SK-N-SH treated with all-trans-retinoic acid at 6 μM for 48 hours (cell line): ENCODE measurements at regions not wholly inside any gene's neighbourhood (a gene's known extent, or its start where the extent isn't known, plus 50 kb on each side); places are given as distances from the start of the nearest gene placed in this dataset.
"Not testable (repeated sequence)": the region's sequence is repeated elsewhere in the genome, so short reads cannot be mapped to it uniquely, and the experiment has no call there.

ENCODE experiments used
- ATAC-seq: fragments of 200-7000 bp; cut with Tn5 transposase; 3 replicates; pipeline ENCODE4 v1.9.1; 2020; ENCODE audit warnings: mild to moderate bottlenecking, moderate library complexity
- ARNTL ChIP-seq: fragments of 450-650 bp; formaldehyde crosslinking; IDR thresholded peaks from 2 replicates; pipeline ENCODE4 v1.5.0; 2020; ENCODE audit warnings: low read depth, mild to moderate bottlenecking, moderate library complexity, borderline replicate concordance
- BACH2 ChIP-seq: fragments of 250-450 bp; sonication (Bioruptor Pico); IDR thresholded peaks from 2 replicates; pipeline ENCODE4 v1.9.0; 2021; ENCODE audit warnings: mild to moderate bottlenecking, borderline replicate concordance
- CSDC2 ChIP-seq: fragments of 250-450 bp; sonication (Bioruptor Pico); IDR thresholded peaks from 2 replicates; pipeline ENCODE4 v1.5.0; 2020; ENCODE audit warnings: mild to moderate bottlenecking, moderate library complexity
- ESRRG ChIP-seq: fragments of 250-450 bp; sonication (Bioruptor Pico); IDR thresholded peaks from 2 replicates; pipeline ENCODE4 v1.6.1; 2021; ENCODE audit warnings: mild to moderate bottlenecking
- GLIS3 ChIP-seq: fragments of 250-450 bp; sonication (Bioruptor Pico); IDR thresholded peaks from 2 replicates; pipeline ENCODE4 v1.5.0; 2020; ENCODE audit warnings: mild to moderate bottlenecking, moderate library complexity
- ISL1 ChIP-seq: fragments of 250-450 bp; sonication (Bioruptor Pico); IDR thresholded peaks from 2 replicates; pipeline ENCODE4 v2.1.2; 2022; ENCODE audit warnings: mild to moderate bottlenecking, moderate library complexity
- OSR1 ChIP-seq: fragments of 250-450 bp; sonication (Bioruptor Pico); IDR thresholded peaks from 2 replicates; pipeline ENCODE4 v1.8.0; 2022; ENCODE audit warnings: moderate library complexity, mild to moderate bottlenecking, inconsistent platforms
- PPARA ChIP-seq: fragments of 250-450 bp; sonication (Bioruptor Pico); IDR thresholded peaks from 2 replicates; pipeline ENCODE4 v1.5.0; 2020; ENCODE audit warnings: mild to moderate bottlenecking, borderline replicate concordance
- RARB ChIP-seq: fragments of 250-450 bp; sonication (Bioruptor Pico); IDR thresholded peaks from 2 replicates; pipeline ENCODE4 v1.8.0; 2021; ENCODE audit warnings: mild to moderate bottlenecking, moderate library complexity
- SNAI2 ChIP-seq: fragments of 250-450 bp; sonication (Bioruptor Pico); IDR thresholded peaks from 2 replicates; pipeline ENCODE4 v1.5.0; 2020; ENCODE audit warnings: mild to moderate bottlenecking, moderate library complexity
- TCF4 ChIP-seq: fragments of 250-450 bp; sonication (Bioruptor Pico); IDR thresholded peaks from 2 replicates; pipeline ENCODE4 v1.8.0; 2021; ENCODE audit warnings: mild to moderate bottlenecking, moderate library complexity, borderline replicate concordance
- TOX ChIP-seq: fragments of 250-450 bp; sonication (Bioruptor Pico); IDR thresholded peaks from 2 replicates; pipeline ENCODE4 v1.8.0; 2021; ENCODE audit warnings: mild to moderate bottlenecking, moderate library complexity, borderline replicate concordance
- ZC3H10 ChIP-seq: fragments of 250-450 bp; sonication (Bioruptor Pico); IDR thresholded peaks from 2 replicates; pipeline ENCODE4 v1.5.1; 2021; ENCODE audit warnings: mild to moderate bottlenecking, moderate library complexity
- ZFP3 ChIP-seq: fragments of 250-450 bp; sonication (Bioruptor Pico); IDR thresholded peaks from 2 replicates; pipeline ENCODE4 v1.5.0; 2020; ENCODE audit warnings: mild to moderate bottlenecking, moderate library complexity
- ZFP30 ChIP-seq: fragments of 450-650 bp; formaldehyde crosslinking; IDR thresholded peaks from 2 replicates; pipeline ENCODE4 v1.5.0; 2022; ENCODE audit warnings: mild to moderate bottlenecking, moderate library complexity
- ZNF565 ChIP-seq: fragments of 450-650 bp; formaldehyde crosslinking; conservative IDR thresholded peaks from 2 replicates; pipeline ENCODE4 v1.5.0; 2020; ENCODE audit warnings: low read depth, mild to moderate bottlenecking, moderate library complexity
- ZNF70 ChIP-seq: fragments of 450-650 bp; formaldehyde crosslinking; IDR thresholded peaks from 2 replicates; pipeline ENCODE4 v1.5.0; 2020; ENCODE audit warnings: mild to moderate bottlenecking, moderate library complexity
- ZNF8 ChIP-seq: fragments of 450-650 bp; formaldehyde crosslinking; IDR thresholded peaks from 2 replicates; pipeline ENCODE4 v1.5.0; 2020; ENCODE audit warnings: mild to moderate bottlenecking, moderate library complexity
- TF ChIP-seq, protein P1 (sequence below): fragments of 250-450 bp; sonication (Bioruptor Pico); IDR thresholded peaks from 2 replicates; pipeline ENCODE4 v1.8.0; 2020; ENCODE audit warnings: mild to moderate bottlenecking, moderate library complexity, borderline replicate concordance
- TF ChIP-seq, protein P2 (sequence below): fragments of 250-450 bp; sonication (Bioruptor Pico); IDR thresholded peaks from 2 replicates; pipeline ENCODE4 v1.5.1; 2020; ENCODE audit warnings: low read depth, mild to moderate bottlenecking, moderate library complexity
- TF ChIP-seq, protein P3 (sequence below): fragments of 250-450 bp; sonication (Bioruptor Pico); IDR thresholded peaks from 2 replicates; pipeline ENCODE4 v1.5.0; 2020; ENCODE audit warnings: mild to moderate bottlenecking, moderate library complexity
- TF ChIP-seq, protein P4 (sequence below): fragments of 250-450 bp; sonication (Bioruptor Pico); IDR thresholded peaks from 2 replicates; pipeline ENCODE4 v1.8.0; 2021; ENCODE audit warnings: low read depth, mild to moderate bottlenecking, moderate library complexity, borderline replicate concordance

DNA sequence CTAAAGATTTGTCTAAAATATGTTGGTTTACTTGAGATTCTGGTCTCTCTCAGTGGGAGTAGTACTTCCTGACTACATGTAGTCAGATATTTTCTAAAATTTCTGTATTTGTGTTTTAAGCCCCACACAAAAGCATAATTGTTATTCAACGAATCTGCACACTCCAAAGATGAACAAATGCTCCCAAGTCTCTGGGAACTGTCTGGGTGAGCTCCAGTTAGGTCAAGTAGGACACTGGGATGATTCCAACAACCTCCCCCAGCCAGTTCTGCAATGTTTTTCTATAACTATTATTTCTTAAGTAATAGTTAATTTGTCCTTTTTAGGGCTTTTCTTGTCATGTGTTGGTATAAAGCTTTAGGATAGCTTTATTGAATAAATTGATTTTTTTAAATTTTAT lies 174.6 kb downstream of the FAM174A start (continued):
- TF ChIP-seq, protein P1, sequence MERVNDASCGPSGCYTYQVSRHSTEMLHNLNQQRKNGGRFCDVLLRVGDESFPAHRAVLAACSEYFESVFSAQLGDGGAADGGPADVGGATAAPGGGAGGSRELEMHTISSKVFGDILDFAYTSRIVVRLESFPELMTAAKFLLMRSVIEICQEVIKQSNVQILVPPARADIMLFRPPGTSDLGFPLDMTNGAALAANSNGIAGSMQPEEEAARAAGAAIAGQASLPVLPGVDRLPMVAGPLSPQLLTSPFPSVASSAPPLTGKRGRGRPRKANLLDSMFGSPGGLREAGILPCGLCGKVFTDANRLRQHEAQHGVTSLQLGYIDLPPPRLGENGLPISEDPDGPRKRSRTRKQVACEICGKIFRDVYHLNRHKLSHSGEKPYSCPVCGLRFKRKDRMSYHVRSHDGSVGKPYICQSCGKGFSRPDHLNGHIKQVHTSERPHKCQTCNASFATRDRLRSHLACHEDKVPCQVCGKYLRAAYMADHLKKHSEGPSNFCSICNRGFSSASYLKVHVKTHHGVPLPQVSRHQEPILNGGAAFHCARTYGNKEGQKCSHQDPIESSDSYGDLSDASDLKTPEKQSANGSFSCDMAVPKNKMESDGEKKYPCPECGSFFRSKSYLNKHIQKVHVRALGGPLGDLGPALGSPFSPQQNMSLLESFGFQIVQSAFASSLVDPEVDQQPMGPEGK (CRISPR knock-in tag) = no peak
- no peak for TF ChIP-seq ZFP30 (CRISPR knock-in tag)
- no peak for TF ChIP-seq GLIS3 (CRISPR knock-in tag)
- TF ChIP-seq OSR1 (CRISPR knock-in tag) = no peak
- TF ChIP-seq CSDC2 (CRISPR knock-in tag) = no peak
- no peak for TF ChIP-seq ZNF8

DNA sequence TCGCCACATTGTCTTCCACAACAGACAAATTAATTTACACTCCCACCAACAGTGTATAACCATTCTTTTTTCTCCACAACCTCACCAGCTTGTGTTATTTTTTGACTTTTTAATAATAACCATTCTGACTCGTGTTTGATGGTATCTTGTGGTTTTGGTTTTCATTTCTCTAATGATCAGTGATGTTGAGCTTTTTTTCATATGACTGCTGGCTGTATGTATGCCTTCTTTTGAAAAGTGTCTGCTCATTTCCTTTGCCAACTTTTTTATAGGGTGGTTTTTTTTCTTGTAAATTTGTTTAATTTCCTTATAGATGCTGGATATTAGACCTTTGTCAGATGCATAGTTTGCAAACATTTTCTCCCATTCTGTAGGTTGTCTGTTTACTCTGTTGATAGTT lies 179.6 kb downstream of the FAM174A start:
- not testable (repeated sequence) for ATAC-seq

DNA sequence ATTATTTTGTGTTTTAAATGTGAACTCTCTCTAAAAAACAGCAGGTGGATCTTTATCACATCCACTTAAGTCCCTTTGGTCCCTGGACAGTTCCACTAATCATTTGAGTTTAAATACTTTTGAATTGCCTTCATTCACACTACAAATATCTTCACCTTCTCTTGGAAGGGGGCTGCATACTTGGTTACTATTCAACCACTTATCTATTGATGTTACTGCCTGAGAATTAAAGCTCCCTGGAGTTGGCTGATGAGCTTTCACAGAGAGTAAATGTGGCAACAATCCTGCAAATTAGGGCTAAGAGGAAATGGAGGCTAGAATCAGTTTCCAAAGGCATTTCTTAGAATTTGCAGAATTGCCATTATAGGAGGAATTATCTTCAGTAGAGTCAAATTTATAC lies 180.4 kb downstream of the ST8SIA4 start:
- TF ChIP-seq OSR1 (CRISPR knock-in tag) = no peak
- no peak for TF ChIP-seq ARNTL (CRISPR knock-in tag)
- no peak for TF ChIP-seq ZFP3
- TF ChIP-seq SNAI2 (CRISPR knock-in tag) = no peak
- TF ChIP-seq, protein P2, sequence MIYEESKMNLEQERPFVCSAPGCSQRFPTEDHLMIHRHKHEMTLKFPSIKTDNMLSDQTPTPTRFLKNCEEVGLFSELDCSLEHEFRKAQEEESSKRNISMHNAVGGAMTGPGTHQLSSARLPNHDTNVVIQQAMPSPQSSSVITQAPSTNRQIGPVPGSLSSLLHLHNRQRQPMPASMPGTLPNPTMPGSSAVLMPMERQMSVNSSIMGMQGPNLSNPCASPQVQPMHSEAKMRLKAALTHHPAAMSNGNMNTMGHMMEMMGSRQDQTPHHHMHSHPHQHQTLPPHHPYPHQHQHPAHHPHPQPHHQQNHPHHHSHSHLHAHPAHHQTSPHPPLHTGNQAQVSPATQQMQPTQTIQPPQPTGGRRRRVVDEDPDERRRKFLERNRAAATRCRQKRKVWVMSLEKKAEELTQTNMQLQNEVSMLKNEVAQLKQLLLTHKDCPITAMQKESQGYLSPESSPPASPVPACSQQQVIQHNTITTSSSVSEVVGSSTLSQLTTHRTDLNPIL (CRISPR knock-in tag) = no peak
- TF ChIP-seq ISL1 (CRISPR knock-in tag) = no peak
- no peak for TF ChIP-seq PPARA (CRISPR knock-in tag)
- no peak for TF ChIP-seq ZNF70 (CRISPR knock-in tag)
- TF ChIP-seq TOX (CRISPR knock-in tag) = no peak
- no peak for TF ChIP-seq GLIS3 (CRISPR knock-in tag)
- TF ChIP-seq ZNF565 (CRISPR knock-in tag) = no peak
- no peak for TF ChIP-seq ESRRG (CRISPR knock-in tag)
- TF ChIP-seq ZNF8 = no peak
- TF ChIP-seq, protein P3, sequence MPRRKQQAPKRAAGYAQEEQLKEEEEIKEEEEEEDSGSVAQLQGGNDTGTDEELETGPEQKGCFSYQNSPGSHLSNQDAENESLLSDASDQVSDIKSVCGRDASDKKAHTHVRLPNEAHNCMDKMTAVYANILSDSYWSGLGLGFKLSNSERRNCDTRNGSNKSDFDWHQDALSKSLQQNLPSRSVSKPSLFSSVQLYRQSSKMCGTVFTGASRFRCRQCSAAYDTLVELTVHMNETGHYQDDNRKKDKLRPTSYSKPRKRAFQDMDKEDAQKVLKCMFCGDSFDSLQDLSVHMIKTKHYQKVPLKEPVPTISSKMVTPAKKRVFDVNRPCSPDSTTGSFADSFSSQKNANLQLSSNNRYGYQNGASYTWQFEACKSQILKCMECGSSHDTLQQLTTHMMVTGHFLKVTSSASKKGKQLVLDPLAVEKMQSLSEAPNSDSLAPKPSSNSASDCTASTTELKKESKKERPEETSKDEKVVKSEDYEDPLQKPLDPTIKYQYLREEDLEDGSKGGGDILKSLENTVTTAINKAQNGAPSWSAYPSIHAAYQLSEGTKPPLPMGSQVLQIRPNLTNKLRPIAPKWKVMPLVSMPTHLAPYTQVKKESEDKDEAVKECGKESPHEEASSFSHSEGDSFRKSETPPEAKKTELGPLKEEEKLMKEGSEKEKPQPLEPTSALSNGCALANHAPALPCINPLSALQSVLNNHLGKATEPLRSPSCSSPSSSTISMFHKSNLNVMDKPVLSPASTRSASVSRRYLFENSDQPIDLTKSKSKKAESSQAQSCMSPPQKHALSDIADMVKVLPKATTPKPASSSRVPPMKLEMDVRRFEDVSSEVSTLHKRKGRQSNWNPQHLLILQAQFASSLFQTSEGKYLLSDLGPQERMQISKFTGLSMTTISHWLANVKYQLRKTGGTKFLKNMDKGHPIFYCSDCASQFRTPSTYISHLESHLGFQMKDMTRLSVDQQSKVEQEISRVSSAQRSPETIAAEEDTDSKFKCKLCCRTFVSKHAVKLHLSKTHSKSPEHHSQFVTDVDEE (CRISPR knock-in tag) = no peak
- TF ChIP-seq, protein P4, sequence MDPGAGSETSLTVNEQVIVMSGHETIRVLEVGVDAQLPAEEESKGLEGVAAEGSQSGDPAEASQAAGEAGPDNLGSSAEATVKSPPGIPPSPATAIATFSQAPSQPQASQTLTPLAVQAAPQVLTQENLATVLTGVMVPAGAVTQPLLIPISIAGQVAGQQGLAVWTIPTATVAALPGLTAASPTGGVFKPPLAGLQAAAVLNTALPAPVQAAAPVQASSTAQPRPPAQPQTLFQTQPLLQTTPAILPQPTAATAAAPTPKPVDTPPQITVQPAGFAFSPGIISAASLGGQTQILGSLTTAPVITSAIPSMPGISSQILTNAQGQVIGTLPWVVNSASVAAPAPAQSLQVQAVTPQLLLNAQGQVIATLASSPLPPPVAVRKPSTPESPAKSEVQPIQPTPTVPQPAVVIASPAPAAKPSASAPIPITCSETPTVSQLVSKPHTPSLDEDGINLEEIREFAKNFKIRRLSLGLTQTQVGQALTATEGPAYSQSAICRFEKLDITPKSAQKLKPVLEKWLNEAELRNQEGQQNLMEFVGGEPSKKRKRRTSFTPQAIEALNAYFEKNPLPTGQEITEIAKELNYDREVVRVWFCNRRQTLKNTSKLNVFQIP (CRISPR knock-in tag) = no peak
- TF ChIP-seq CSDC2 (CRISPR knock-in tag) = no peak
- ATAC-seq = no peak

DNA sequence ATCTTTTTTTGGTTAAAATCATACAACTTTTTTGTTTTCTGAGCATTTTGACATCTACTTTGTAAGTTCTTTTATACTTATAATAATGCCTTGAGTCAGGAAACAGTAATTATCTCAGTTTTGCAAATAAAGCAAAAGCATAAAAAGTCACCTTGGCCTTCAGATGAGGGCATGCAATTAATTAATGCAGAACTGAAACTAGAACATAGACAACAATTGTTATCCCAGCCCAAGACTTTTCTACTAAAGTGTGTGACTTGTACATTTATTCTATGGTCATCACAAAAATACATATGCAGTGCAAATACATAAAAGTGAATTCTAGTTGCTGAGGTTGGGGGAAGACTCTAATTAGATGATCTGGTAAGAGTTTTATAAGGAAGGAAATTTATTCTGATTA lies 179.9 kb downstream of the ST8SIA4 start:
- ATAC-seq = no peak
- no peak for TF ChIP-seq ZFP3
- TF ChIP-seq OSR1 (CRISPR knock-in tag) = no peak
- no peak for TF ChIP-seq ESRRG (CRISPR knock-in tag)
- no peak for TF ChIP-seq CSDC2 (CRISPR knock-in tag)
- no peak for TF ChIP-seq SNAI2 (CRISPR knock-in tag)
- TF ChIP-seq RARB = no peak

DNA sequence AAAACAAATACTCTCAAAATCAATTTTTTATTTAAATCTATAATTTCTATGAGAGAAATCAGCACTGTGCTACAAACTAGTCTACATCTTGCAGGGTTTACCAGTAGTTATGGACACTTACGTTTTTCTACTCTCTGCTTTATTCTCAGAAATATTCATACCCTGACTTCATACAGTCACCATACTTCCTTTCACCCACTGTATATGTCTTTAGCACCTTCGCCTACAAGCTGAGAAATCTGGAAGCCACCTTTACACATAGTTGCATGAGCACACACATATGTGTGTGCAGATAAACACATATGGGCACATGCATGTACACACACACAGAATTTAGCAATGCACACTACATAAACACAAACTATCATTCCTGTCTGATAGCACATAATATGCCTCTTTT lies 177.0 kb downstream of the ST8SIA4 start:
- no peak for ATAC-seq
- TF ChIP-seq TCF4 (CRISPR knock-in tag) (no peak), BACH2 (CRISPR knock-in tag) (no peak), ZC3H10 (CRISPR knock-in tag) (no peak), RARB (no peak), SNAI2 (CRISPR knock-in tag) (no peak), OSR1 (CRISPR knock-in tag) (no peak), ZFP30 (CRISPR knock-in tag) (no peak), CSDC2 (CRISPR knock-in tag) (no peak), ISL1 (CRISPR knock-in tag) (no peak), ZFP3 (no peak), ZNF70 (CRISPR knock-in tag) (no peak), ZNF565 (CRISPR knock-in tag) (no peak), ESRRG (CRISPR knock-in tag) (no peak), PPARA (CRISPR knock-in tag) (no peak), TOX (CRISPR knock-in tag) (no peak)
- TF ChIP-seq, protein P4 (CRISPR knock-in tag) = no peak
- TF ChIP-seq, protein P2 (CRISPR knock-in tag) = no peak
